ENCODE measurements at regions not wholly inside any gene's neighbourhood (a gene's known extent, or its start where the extent isn't known, plus 50 kb on each side); places are given as distances from the start of the nearest gene placed in this dataset.

- no peak for TF ChIP-seq TAF1 (IDR thresholded peaks at IDR 0.05; ENCODE audit: low read depth, low read length)
- TF ChIP-seq POLR2A (IDR thresholded peaks at IDR 0.05; ENCODE audit: low read depth, low read length) = no peak
- TF ChIP-seq SPI1 (IDR thresholded peaks at IDR 0.05; ENCODE audit: low read depth, low read length) = no peak
- no peak for TF ChIP-seq POLR2AphosphoS5 (IDR thresholded peaks at IDR 0.05; ENCODE audit: low read depth, low read length)
- no peak for TF ChIP-seq PAX5 (IDR thresholded peaks at IDR 0.05; ENCODE audit: insufficient read depth, low read length, severe bottlenecking)
- TF ChIP-seq POU2F2 (IDR thresholded peaks at IDR 0.05; ENCODE audit: low read depth, low read length) = no peak
Measured at GRCh38 chr22:48761546-48761945, 1066.1 kb downstream of the BRD1 start.

Measured in GM12891 (cell line).